H1 (cell line): ENCODE measurements at regions not wholly inside any gene's neighbourhood (a gene's known extent, or its start where the extent isn't known, plus 50 kb on each side); places are given as distances from the start of the nearest gene placed in this dataset.
A peak's percentile ranks its signal among the peaks of the same experiment; 100 is the strongest.

ENCODE experiments used
- CTCF ChIA-PET: fragments of 300-600 bp; sonication (Branson Sonifier 250); formaldehyde crosslinking; loops from one replicate; lab custom pipeline; 2021; ENCODE audit not compliant: partially characterized antibody; lab: Charles Lee
- POLR2A ChIA-PET: fragments of 300-600 bp; sonication (Branson Sonifier 250); formaldehyde crosslinking; loops from one replicate; lab custom pipeline; 2021; ENCODE audit warnings: inconsistent platforms; ENCODE audit not compliant: partially characterized antibody; lab: Charles Lee
- DNase-seq, 2 experiments: peaks; one replicate each; pipeline versions ENCODE4 v3.0.0 to v3.0.0-alpha.2; 2010 to 2022; ENCODE audit warnings: low spot score in 2 of 2, low read depth in 1 of 2, mixed read lengths in 1 of 2
- FAIRE-seq: peaks from 2 replicates; lab custom pipeline; 2011; peaks lifted over from hg19 to GRCh38; lab: Jason Lieb, UNC
- H2AFZ ChIP-seq: 2 replicates; pipeline ENCODE4 v1.8.1; 2012; ENCODE audit warnings: low read length, inconsistent platforms
- H2AK5ac ChIP-seq: 2 replicates; pipeline ENCODE4 v1.6.1; 2013; ENCODE audit warnings: low read depth, low read length
- H2BK120ac ChIP-seq: replicated peaks from 2 replicates; pipeline ENCODE3; 2013; ENCODE audit warnings: low read depth, low read length, inconsistent platforms
- H2BK12ac ChIP-seq: 2 replicates; pipeline ENCODE4 v1.6.1; 2013; ENCODE audit warnings: low read depth, low read length
- H2BK15ac ChIP-seq: 2 replicates; pipeline ENCODE4 v1.6.1; 2013; ENCODE audit warnings: low read length
- H2BK20ac ChIP-seq: 2 replicates; pipeline ENCODE4 v1.6.1; 2013; ENCODE audit warnings: low read length
- H2BK5ac ChIP-seq: 2 replicates; pipeline ENCODE4 v1.6.1; 2013; ENCODE audit warnings: low read depth, low read length
- H3K14ac ChIP-seq: 2 replicates; pipeline ENCODE4 v1.6.1; 2013; ENCODE audit warnings: inconsistent platforms; ENCODE audit not compliant: insufficient read length
- H3K18ac ChIP-seq: 2 replicates; pipeline ENCODE4 v1.6.1; 2013; ENCODE audit warnings: low read length; ENCODE audit errors: extremely low read depth
- H3K23ac ChIP-seq: 2 replicates; pipeline ENCODE4 v1.6.1; 2013; ENCODE audit warnings: inconsistent platforms; ENCODE audit not compliant: insufficient read length
- H3K23me2 ChIP-seq: 2 replicates; pipeline ENCODE4 v1.6.1; 2013; ENCODE audit warnings: low read depth, low read length
- H3K27ac ChIP-seq: 2 replicates; pipeline ENCODE4 v1.6.1; 2011; ENCODE audit warnings: low read depth, low read length, inconsistent platforms
- H3K27me3 ChIP-seq, 4 experiments: replicated peaks in 1 of 4; 1 replicate in 1 of 4; 2 replicates in 3 of 4; pipeline versions ENCODE4 v1.6.1 to v1.8.1; 2011 to 2013; ENCODE audit warnings: low read length in 3 of 4, mild to moderate bottlenecking in 3 of 4, inconsistent platforms in 2 of 4, mixed read lengths in 2 of 4, moderate library complexity in 1 of 4; ENCODE audit not compliant: control insufficient read depth in 3 of 4, insufficient read depth in 3 of 4; ENCODE audit errors: extremely low read depth in 1 of 4
- H3K36me3 ChIP-seq, 4 experiments: 2 replicates each; pipeline versions ENCODE4 v1.6.1 to v1.8.1; 2011 to 2013; ENCODE audit warnings: mild to moderate bottlenecking in 4 of 4, low read length in 3 of 4, moderate library complexity in 2 of 4, control low read depth in 1 of 4, inconsistent platforms in 1 of 4; ENCODE audit not compliant: insufficient read depth in 4 of 4, control insufficient read depth in 2 of 4
- H3K4ac ChIP-seq: replicated peaks from 2 replicates; pipeline ENCODE3; 2013; ENCODE audit warnings: low read length, low read depth, mixed read lengths, inconsistent platforms; ENCODE audit not compliant: insufficient read length
- H3K4me1 ChIP-seq, 4 experiments: replicated peaks in 1 of 4; 1 replicate in 1 of 4; 2 replicates in 3 of 4; pipeline versions ENCODE4 v1.6.1 to v1.8.1; 2011 to 2013; ENCODE audit warnings: low read length in 3 of 4, inconsistent platforms in 2 of 4, mixed read lengths in 1 of 4; ENCODE audit not compliant: insufficient read depth in 4 of 4, control insufficient read depth in 3 of 4
- H3K4me2 ChIP-seq, 2 experiments: 2 replicates each; pipeline versions ENCODE4 v1.6.1 to v1.8.1; 2011 to 2013; ENCODE audit warnings: low read depth in 2 of 2, low read length in 2 of 2, control low read depth in 1 of 2, inconsistent platforms in 1 of 2, mild to moderate bottlenecking in 1 of 2; ENCODE audit not compliant: insufficient read depth in 1 of 2
- H3K4me3 ChIP-seq, 4 experiments: fragments of 200-600, 300-600 bp in 1 of 4; sonication (generic), shearing (Covaris generic), sonication (Bioruptor Twin) in 1 of 4; 2 replicates each; pipeline versions ENCODE4 v1.5.1 to v1.8.1; 2011 to 2016; ENCODE audit warnings: low read length in 4 of 4, low read depth in 3 of 4, control low read depth in 2 of 4, inconsistent platforms in 2 of 4, mild to moderate bottlenecking in 2 of 4, mixed read lengths in 1 of 4, moderate library complexity in 1 of 4; ENCODE audit not compliant: insufficient read depth in 2 of 4; ENCODE audit errors: extremely low read depth in 1 of 4
- H3K56ac ChIP-seq: replicated peaks from 2 replicates; pipeline ENCODE3; 2013; ENCODE audit warnings: low read depth, mild to moderate bottlenecking, mixed read lengths, low read length, inconsistent platforms; ENCODE audit not compliant: insufficient read length
- H3K79me1 ChIP-seq: 2 replicates; pipeline ENCODE4 v1.6.1; 2013; ENCODE audit warnings: low read depth, low read length, control low read depth
- H3K79me2 ChIP-seq, 2 experiments: 2 replicates each; pipeline versions ENCODE4 v1.6.1 to v1.8.1; 2012 to 2013; ENCODE audit warnings: low read length in 2 of 2, mild to moderate bottlenecking in 2 of 2, inconsistent platforms in 1 of 2; ENCODE audit not compliant: insufficient read depth in 2 of 2, control insufficient read depth in 1 of 2
- H3K9ac ChIP-seq, 4 experiments: replicated peaks in 1 of 4; 1 replicate in 1 of 4; 2 replicates in 3 of 4; pipeline versions ENCODE4 v1.6.1 to v1.8.1; 2011 to 2013; ENCODE audit warnings: low read depth in 3 of 4, low read length in 3 of 4, control low read depth in 2 of 4, mild to moderate bottlenecking in 2 of 4, moderate library complexity in 2 of 4, inconsistent platforms in 1 of 4; ENCODE audit errors: extremely low read depth in 1 of 4
- H3K9me3 ChIP-seq, 2 experiments: 2 replicates each; pipeline versions ENCODE4 v1.6.1 to v1.8.1; 2012 to 2013; ENCODE audit warnings: mild to moderate bottlenecking in 2 of 2, moderate library complexity in 2 of 2, control low read depth in 1 of 2, inconsistent platforms in 1 of 2, low read depth in 1 of 2, low read length in 1 of 2, mixed read lengths in 1 of 2; ENCODE audit not compliant: insufficient read depth in 2 of 2
- H4K20me1 ChIP-seq, 2 experiments: replicated peaks in 1 of 2; 2 replicates each; pipeline versions ENCODE3 to v1.8.1; 2011 to 2013; ENCODE audit warnings: inconsistent platforms in 2 of 2, low read length in 2 of 2, mild to moderate bottlenecking in 1 of 2; ENCODE audit not compliant: insufficient read depth in 2 of 2, control insufficient read depth in 1 of 2
- H4K5ac ChIP-seq: 2 replicates; pipeline ENCODE4 v1.6.1; 2013; ENCODE audit warnings: low read length, low read depth, mixed read lengths, inconsistent platforms; ENCODE audit not compliant: insufficient read length
- H4K8ac ChIP-seq: 2 replicates; pipeline ENCODE4 v1.8.0; 2013; ENCODE audit warnings: mild to moderate bottlenecking, moderate library complexity, low read length, inconsistent platforms; ENCODE audit not compliant: insufficient read depth; ENCODE audit errors: extremely low read depth
- H4K91ac ChIP-seq: replicated peaks from 2 replicates; pipeline ENCODE3; 2013; ENCODE audit warnings: low read length, mixed read lengths, inconsistent platforms; ENCODE audit not compliant: insufficient read length
- CREB1 ChIP-seq: IDR thresholded peaks from 2 replicates; pipeline ENCODE4 v1.6.1; 2012; ENCODE audit warnings: inconsistent platforms
- CTBP2 ChIP-seq: IDR thresholded peaks from 2 replicates; pipeline ENCODE4 v1.7.0; 2011; ENCODE audit warnings: borderline replicate concordance, mild to moderate bottlenecking, moderate library complexity, mixed read lengths, low read length; ENCODE audit not compliant: insufficient read depth, insufficient read length
- GABPA ChIP-seq: IDR thresholded peaks from 2 replicates; pipeline ENCODE4 v1.6.1; 2011; ENCODE audit warnings: mild to moderate bottlenecking, low read length, moderate library complexity, borderline replicate concordance; ENCODE audit not compliant: insufficient read depth
- KDM5A ChIP-seq: fragments of 200-600 bp; IDR thresholded peaks from 2 replicates; pipeline ENCODE4 v1.7.1; 2012; ENCODE audit warnings: mild to moderate bottlenecking, low read length, inconsistent platforms, mixed read lengths
- NANOG ChIP-seq: IDR thresholded peaks from 2 replicates; pipeline ENCODE4 v1.6.1; 2011; ENCODE audit warnings: low read length, low read depth, mild to moderate bottlenecking, inconsistent platforms; ENCODE audit not compliant: insufficient read depth, poor library complexity, severe bottlenecking
- PHF8 ChIP-seq: fragments of 200-600 bp; sonication (generic); conservative IDR thresholded peaks from 2 replicates; pipeline ENCODE4 v1.7.1; 2012; ENCODE audit warnings: low read depth, mild to moderate bottlenecking, inconsistent platforms, low read length, moderate library complexity
- POLR2A ChIP-seq, 2 experiments: IDR thresholded peaks; 1 replicate in 1 of 2; 2 replicates in 1 of 2; pipeline ENCODE4 v1.6.1; 2011; ENCODE audit warnings: low read depth in 2 of 2, low read length in 2 of 2, mild to moderate bottlenecking in 2 of 2; ENCODE audit errors: control extremely low read depth in 1 of 2
- POLR2AphosphoS5 ChIP-seq: IDR thresholded peaks from 2 replicates; pipeline ENCODE4 v1.6.1; 2011; ENCODE audit warnings: low read depth, low read length
- RBBP5 ChIP-seq: IDR thresholded peaks from 2 replicates; pipeline ENCODE4 v1.7.1; 2012; ENCODE audit warnings: low read depth, mild to moderate bottlenecking, inconsistent platforms, low read length, moderate library complexity, borderline replicate concordance
- RNF2 ChIP-seq: fragments of 200-900, 300-1000 bp; sonication (generic); IDR thresholded peaks from 2 replicates; pipeline ENCODE4 v1.7.1; 2016; ENCODE audit warnings: borderline replicate concordance, low read depth, mild to moderate bottlenecking, antibody characterized with exemption, low read length; ENCODE audit not compliant: poor library complexity, severe bottlenecking; ENCODE audit errors: missing control alignments
- RXRA ChIP-seq: IDR thresholded peaks from 2 replicates; pipeline ENCODE4 v1.6.1; 2011; ENCODE audit warnings: low read depth, mild to moderate bottlenecking, low read length, moderate library complexity; ENCODE audit not compliant: insufficient read depth
- SP2 ChIP-seq: IDR thresholded peaks from 2 replicates; pipeline ENCODE4 v1.6.1; 2012; ENCODE audit warnings: mild to moderate bottlenecking, low read length, inconsistent platforms
- SRF ChIP-seq: IDR thresholded peaks from 2 replicates; pipeline ENCODE4 v1.6.1; 2011; ENCODE audit warnings: mild to moderate bottlenecking, low read depth, low read length, moderate library complexity
- YY1 ChIP-seq: IDR thresholded peaks from 2 replicates; pipeline ENCODE4 v1.6.1; 2011; ENCODE audit warnings: low read depth, mild to moderate bottlenecking, low read length
- WGBS, 2 experiments: shearing (Covaris generic) in 1 of 2; methylation state at CpG; one replicate each; pipeline versions ENCODE4 v1.1.6 to v1.1.7; 2013 to 2015; ENCODE audit warnings: low lambda C conversion rate in 2 of 2, mixed read lengths in 2 of 2, inconsistent platforms in 1 of 2, low coverage in 1 of 2, missing lambda C conversion rate in 1 of 2; ENCODE audit not compliant: insufficient replicate concordance in 2 of 2, insufficient coverage in 1 of 2, insufficient read length in 1 of 2; ENCODE audit errors: extremely low coverage in 1 of 2, missing lambda C conversion rate in 1 of 2; 5-methylcytosine and 5-hydroxymethylcytosine counted together
- TF ChIP-seq, protein P1 (sequence below): IDR thresholded peaks from 2 replicates; pipeline ENCODE4 v1.6.1; 2012; ENCODE audit warnings: inconsistent platforms

DNA sequence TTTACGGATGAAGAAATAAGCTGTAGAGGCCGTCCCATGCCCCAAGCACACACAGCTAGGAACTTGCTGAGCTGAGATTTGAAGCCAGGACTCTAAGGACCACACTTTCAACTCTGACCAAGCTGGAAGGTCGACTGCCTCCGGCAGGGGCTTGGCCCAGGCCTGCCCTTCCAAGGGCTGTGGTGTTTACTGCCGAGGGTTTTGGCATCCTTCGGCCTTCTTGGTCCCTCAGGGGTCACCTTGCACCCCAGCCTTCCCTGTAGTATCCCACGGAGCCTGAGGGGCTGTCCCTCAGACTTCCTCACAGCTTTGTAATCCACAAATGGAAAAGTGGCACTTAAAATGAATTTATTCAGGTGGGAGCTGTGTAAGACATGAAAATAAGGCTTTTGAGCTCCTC lies 83.7 kb upstream of the SPRY4 start:
- no peak overlapping the region for H3K27ac ChIP-seq
- POLR2A ChIA-PET, result interaction anchor here (0.7 to 0.9 kb wide), 2 partner anchors 11 to 81 kb away, joined by 3 to 5 read pairs; no protein-coding TSS in a partner anchor
- no peak overlapping the region for H2AFZ ChIP-seq
- H3K4me2 ChIP-seq, result no peak overlapping the region
- H2BK20ac ChIP-seq, result no peak overlapping the region
- no peaks in the 10 kb centered on the region for H3K79me1 ChIP-seq
- CTCF ChIA-PET, result interaction anchor here (0.9 to 1.5 kb wide), 5 partner anchors 11 to 186 kb away, joined by 3 to 6 read pairs (median 3); no protein-coding TSS in a partner anchor
- no peak overlapping the region for H3K56ac ChIP-seq
- no peak overlapping the region for H3K18ac ChIP-seq
- no peaks in the 10 kb centered on the region for H3K23me2 ChIP-seq
- FAIRE-seq, result no peak
- H2BK12ac ChIP-seq, result no peak overlapping the region
- H3K4ac ChIP-seq, result no peak overlapping the region
- no peak overlapping the region for H3K23ac ChIP-seq
- no peak overlapping the region for H4K5ac ChIP-seq
- H3K9me3 ChIP-seq, result no peaks in the 10 kb centered on the region
- no peak overlapping the region for H2BK15ac ChIP-seq
- peaks cover 3 to 13% (median 3%) of the 10 kb centered on the region in 4 experiments for H3K4me1 ChIP-seq
- H4K8ac ChIP-seq, result no peak overlapping the region
- no peak overlapping the region for H2BK5ac ChIP-seq
- no peak overlapping the region for H3K4me3 ChIP-seq
- no peak overlapping the region for H2AK5ac ChIP-seq
- H2BK120ac ChIP-seq, result peak overlapping the region; percentile 18
- no peak for DNase-seq
- no peaks in the 10 kb centered on the region for H3K27me3 ChIP-seq
- no peaks in the 10 kb centered on the region for H3K79me2 ChIP-seq
- H3K9ac ChIP-seq, result no peak overlapping the region
- no peak overlapping the region for H3K14ac ChIP-seq
- H4K20me1 ChIP-seq, result no peaks in the 10 kb centered on the region
- no peaks in the 10 kb centered on the region for H3K36me3 ChIP-seq
- WGBS, 2 experiments, result 89% methylated on average over 7 of the region's 7 CpGs; no CpG with 5 or more reads in 1 of the 2 experiments
- no peak overlapping the region for H4K91ac ChIP-seq
- TF ChIP-seq YY1, result no peak
- no peak for TF ChIP-seq RNF2
- no peak for TF ChIP-seq CREB1
- no peak for TF ChIP-seq CTBP2
- TF ChIP-seq, protein P1, sequence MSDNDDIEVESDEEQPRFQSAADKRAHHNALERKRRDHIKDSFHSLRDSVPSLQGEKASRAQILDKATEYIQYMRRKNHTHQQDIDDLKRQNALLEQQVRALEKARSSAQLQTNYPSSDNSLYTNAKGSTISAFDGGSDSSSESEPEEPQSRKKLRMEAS, result no peak
- no peak for TF ChIP-seq KDM5A
- no peak for TF ChIP-seq POLR2AphosphoS5
- no peak for TF ChIP-seq POLR2A (IDR thresholded peaks at IDR 0.05; ENCODE audit: control extremely low read depth in 1 of 2, low read depth in 2 of 2, low read length in 2 of 2)
- TF ChIP-seq NANOG, result no peak
- TF ChIP-seq PHF8, result no peak
- no peak for TF ChIP-seq RBBP5
- no peak for TF ChIP-seq SP2
- no peak for TF ChIP-seq GABPA
- no peak for TF ChIP-seq SRF
- no peak for TF ChIP-seq RXRA
